SK-N-SH treated with all-trans-retinoic acid at 6 μM for 48 hours (cell line): ENCODE measurements at regions not wholly inside any gene's neighbourhood (a gene's known extent, or its start where the extent isn't known, plus 50 kb on each side); places are given as distances from the start of the nearest gene placed in this dataset.

ENCODE experiments used
- ATAC-seq: fragments of 200-7000 bp; cut with Tn5 transposase; 3 replicates; pipeline ENCODE4 v1.9.1; 2020; ENCODE audit warnings: mild to moderate bottlenecking, moderate library complexity
- ARNTL ChIP-seq: fragments of 450-650 bp; formaldehyde crosslinking; IDR thresholded peaks from 2 replicates; pipeline ENCODE4 v1.5.0; 2020; ENCODE audit warnings: low read depth, mild to moderate bottlenecking, moderate library complexity, borderline replicate concordance
- CREB5 ChIP-seq: fragments of 250-450 bp; sonication (Bioruptor Pico); IDR thresholded peaks from 2 replicates; pipeline ENCODE4 v1.5.1; 2020; ENCODE audit warnings: low read depth, mild to moderate bottlenecking, moderate library complexity
- CSDC2 ChIP-seq: fragments of 250-450 bp; sonication (Bioruptor Pico); IDR thresholded peaks from 2 replicates; pipeline ENCODE4 v1.5.0; 2020; ENCODE audit warnings: mild to moderate bottlenecking, moderate library complexity
- CSRNP3 ChIP-seq: fragments of 250-450 bp; sonication (Bioruptor Pico); IDR thresholded peaks from 2 replicates; pipeline ENCODE4 v1.5.1; 2021; ENCODE audit warnings: mild to moderate bottlenecking, moderate library complexity
- ESRRG ChIP-seq: fragments of 250-450 bp; sonication (Bioruptor Pico); IDR thresholded peaks from 2 replicates; pipeline ENCODE4 v1.6.1; 2021; ENCODE audit warnings: mild to moderate bottlenecking
- ISL1 ChIP-seq: fragments of 250-450 bp; sonication (Bioruptor Pico); IDR thresholded peaks from 2 replicates; pipeline ENCODE4 v2.1.2; 2022; ENCODE audit warnings: mild to moderate bottlenecking, moderate library complexity
- OSR1 ChIP-seq: fragments of 250-450 bp; sonication (Bioruptor Pico); IDR thresholded peaks from 2 replicates; pipeline ENCODE4 v1.8.0; 2022; ENCODE audit warnings: moderate library complexity, mild to moderate bottlenecking, inconsistent platforms
- PATZ1 ChIP-seq: fragments of 250-450 bp; sonication (Bioruptor Pico); IDR thresholded peaks from 2 replicates; pipeline ENCODE4 v1.8.0; 2020; ENCODE audit warnings: mild to moderate bottlenecking, moderate library complexity, borderline replicate concordance
- PPARA ChIP-seq: fragments of 250-450 bp; sonication (Bioruptor Pico); IDR thresholded peaks from 2 replicates; pipeline ENCODE4 v1.5.0; 2020; ENCODE audit warnings: mild to moderate bottlenecking, borderline replicate concordance
- RARB ChIP-seq: fragments of 250-450 bp; sonication (Bioruptor Pico); IDR thresholded peaks from 2 replicates; pipeline ENCODE4 v1.8.0; 2021; ENCODE audit warnings: mild to moderate bottlenecking, moderate library complexity
- SNAI2 ChIP-seq: fragments of 250-450 bp; sonication (Bioruptor Pico); IDR thresholded peaks from 2 replicates; pipeline ENCODE4 v1.5.0; 2020; ENCODE audit warnings: mild to moderate bottlenecking, moderate library complexity
- TCF4 ChIP-seq: fragments of 250-450 bp; sonication (Bioruptor Pico); IDR thresholded peaks from 2 replicates; pipeline ENCODE4 v1.8.0; 2021; ENCODE audit warnings: mild to moderate bottlenecking, moderate library complexity, borderline replicate concordance
- TOX ChIP-seq: fragments of 250-450 bp; sonication (Bioruptor Pico); IDR thresholded peaks from 2 replicates; pipeline ENCODE4 v1.8.0; 2021; ENCODE audit warnings: mild to moderate bottlenecking, moderate library complexity, borderline replicate concordance
- TSHZ2 ChIP-seq: fragments of 250-450 bp; sonication (Bioruptor Pico); IDR thresholded peaks from 2 replicates; pipeline ENCODE4 v1.5.0; 2020; ENCODE audit warnings: mild to moderate bottlenecking, moderate library complexity
- ZC3H10 ChIP-seq: fragments of 250-450 bp; sonication (Bioruptor Pico); IDR thresholded peaks from 2 replicates; pipeline ENCODE4 v1.5.1; 2021; ENCODE audit warnings: mild to moderate bottlenecking, moderate library complexity
- ZFP3 ChIP-seq: fragments of 250-450 bp; sonication (Bioruptor Pico); IDR thresholded peaks from 2 replicates; pipeline ENCODE4 v1.5.0; 2020; ENCODE audit warnings: mild to moderate bottlenecking, moderate library complexity
- ZNF565 ChIP-seq: fragments of 450-650 bp; formaldehyde crosslinking; conservative IDR thresholded peaks from 2 replicates; pipeline ENCODE4 v1.5.0; 2020; ENCODE audit warnings: low read depth, mild to moderate bottlenecking, moderate library complexity
- ZNF8 ChIP-seq: fragments of 450-650 bp; formaldehyde crosslinking; IDR thresholded peaks from 2 replicates; pipeline ENCODE4 v1.5.0; 2020; ENCODE audit warnings: mild to moderate bottlenecking, moderate library complexity

- no peak for ATAC-seq
- no peak for TF ChIP-seq ZFP3
- no peak for TF ChIP-seq CSDC2
- TF ChIP-seq CSRNP3, result no peak
- no peak for TF ChIP-seq ZC3H10 (CRISPR knock-in tag)
- no peak for TF ChIP-seq ISL1 (CRISPR knock-in tag)
- no peak for TF ChIP-seq CREB5
- TF ChIP-seq TSHZ2 (CRISPR knock-in tag), result no peak
- no peak for TF ChIP-seq TCF4 (CRISPR knock-in tag)
- no peak for TF ChIP-seq ARNTL (CRISPR knock-in tag)
- no peak for TF ChIP-seq ZNF565 (CRISPR knock-in tag)
- no peak for TF ChIP-seq OSR1 (CRISPR knock-in tag)
- TF ChIP-seq, all 23 proteins: peak for 0
Measured at GRCh38 chr16:16971042-16971441, 499.7 kb downstream of the XYLT1 start.

GRCh38 chr16:16972831-16973230 is 497.9 kb downstream of the XYLT1 start:
- TF ChIP-seq ZNF565 (CRISPR knock-in tag) (no peak), PPARA (CRISPR knock-in tag) (no peak), ZFP3 (no peak), CREB5 (no peak), TCF4 (CRISPR knock-in tag) (no peak), ARNTL (CRISPR knock-in tag) (no peak), ESRRG (no peak), ZNF8 (CRISPR knock-in tag) (no peak), OSR1 (CRISPR knock-in tag) (no peak), TOX (CRISPR knock-in tag) (no peak), TSHZ2 (CRISPR knock-in tag) (no peak), RARB (CRISPR knock-in tag) (no peak), PATZ1 (CRISPR knock-in tag) (no peak), SNAI2 (no peak), ZC3H10 (CRISPR knock-in tag) (no peak)
- no peak for ATAC-seq
